Spleen (tissue), 11 donors: ENCODE measurements at regions not wholly inside any gene's neighbourhood (a gene's known extent, or its start where the extent isn't known, plus 50 kb on each side); places are given as distances from the start of the nearest gene placed in this dataset.

Experiments
- DNase-seq: peaks from one replicate; pipeline ENCODE4 v3.0.0-alpha.2; 2020
- H3K27ac ChIP-seq, 8 donors: fragments of 200-600 bp; sonication (generic) in 7 of 8; 1 replicate in 4 of 8; 2 replicates in 4 of 8; pipeline versions ENCODE4 v1.5.0 to v1.8.0; 2016 to 2021; ENCODE audit warnings: inconsistent platforms in 4 of 8, mild to moderate bottlenecking in 4 of 8, moderate library complexity in 1 of 8
- H3K27me3 ChIP-seq, 7 donors: fragments of 200-600 bp; sonication (generic) in 6 of 7; replicated peaks in 1 of 7; 1 replicate in 4 of 7; 2 replicates in 3 of 7; pipeline versions ENCODE4 v1.5.0 to v1.8.0; 2016 to 2021; ENCODE audit warnings: inconsistent platforms in 3 of 7, mild to moderate bottlenecking in 1 of 7
- H3K36me3 ChIP-seq, 6 donors: fragments of 200-600 bp; sonication (generic) in 5 of 6; 1 replicate in 4 of 6; 2 replicates in 2 of 6; pipeline versions ENCODE4 v1.5.0 to v1.8.0; 2016 to 2021; ENCODE audit warnings: inconsistent platforms in 2 of 6
- H3K4me1 ChIP-seq, 6 donors: fragments of 200-600 bp; sonication (generic) in 5 of 6; 1 replicate in 3 of 6; 2 replicates in 3 of 6; pipeline versions ENCODE4 v1.5.0 to v1.8.0; 2016 to 2021; ENCODE audit warnings: inconsistent platforms in 3 of 6
- H3K4me3 ChIP-seq, 8 donors: fragments of 200-600 bp; sonication (generic) in 7 of 8; 1 replicate in 4 of 8; 2 replicates in 4 of 8; pipeline versions ENCODE4 v1.5.0 to v1.8.0; 2016 to 2021; ENCODE audit warnings: inconsistent platforms in 4 of 8, mild to moderate bottlenecking in 4 of 8, moderate library complexity in 2 of 8
- H3K9me3 ChIP-seq, 8 donors: fragments of 200-600 bp; sonication (generic) in 7 of 8; 1 replicate in 4 of 8; 2 replicates in 4 of 8; pipeline versions ENCODE4 v1.5.0 to v1.8.0; 2016 to 2021; ENCODE audit warnings: inconsistent platforms in 4 of 8
- POLR2A ChIP-seq, 3 donors: fragments of 450-650 bp; IDR thresholded peaks; one replicate each; pipeline ENCODE4 v1.5.1; 2017; ENCODE audit warnings: antibody characterized with exemption in 3 of 3, mild to moderate bottlenecking in 1 of 3
- POLR2AphosphoS5 ChIP-seq, 3 donors: sonication (generic); formaldehyde crosslinking; IDR thresholded peaks; one replicate each; pipeline ENCODE4 v1.5.1; 2017; ENCODE audit warnings: antibody characterized with exemption in 3 of 3
- WGBS, 5 donors: extraction: QIAGEN DNeasy Blood & Tissue Kit in 3 of 5; methylation state at CpG; one replicate each; pipeline versions ENCODE4 v1.1.5 to v1.1.7; 2013 to 2018; 5-methylcytosine and 5-hydroxymethylcytosine counted together
- intact Hi-C: fragments of 100-400 bp; cut with DNase I; formaldehyde crosslinking; loops from one replicate; pipeline ENCODE4 v1.15.0; 2023; ENCODE audit warnings: low total_unique reads
- TF ChIP-seq, protein P1 (sequence below), 11 experiments: fragments of 200-600 bp in 7 of 11; fragments of 450-650 bp in 4 of 11; sonication (generic) in 4 of 11; IDR thresholded peaks in 8 of 11; conservative IDR thresholded peaks in 3 of 11; 1 replicate in 7 of 11; 2 replicates in 4 of 11; pipeline versions ENCODE4 v1.4.0 to v1.8.0; 2016 to 2021; ENCODE audit warnings: antibody characterized with exemption in 11 of 11, inconsistent platforms in 4 of 11, mild to moderate bottlenecking in 1 of 11
- donor health status: healthy with polysubstance abuse.
- donor health status: DM: no; HTN: no; CAD: no; lungs with moderate emphysema.
- donor health status: DM: no; HTN: no; CAD: no.
- donor health status: Bipolar disorder and iron deficiency.
- donor health status: healthy.
- donor health status: DM: no; HTN: no; CAD: no.
- donor health status: DM: yes; HTN: yes; CAD: no.

DNA sequence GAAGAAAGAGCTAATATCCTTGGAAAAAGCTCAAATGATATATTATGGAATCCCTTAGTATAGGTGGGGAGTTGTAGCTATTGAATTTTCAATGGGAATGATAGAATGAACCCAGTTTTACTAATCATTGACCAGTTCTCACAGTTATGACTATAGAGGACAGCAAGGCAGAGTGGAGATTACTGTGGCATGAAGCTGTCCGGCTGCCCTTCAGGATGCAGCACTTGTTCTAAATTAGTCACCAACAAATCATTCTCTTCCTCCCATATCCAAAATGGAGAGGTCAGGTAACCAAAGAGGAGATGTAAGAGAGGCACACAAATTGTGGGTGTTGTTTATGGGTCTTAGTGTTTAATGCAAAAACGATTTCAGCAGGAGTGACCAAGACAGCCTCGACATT, 1490.0 kb upstream of the MIR17HG start:
- H3K36me3 ChIP-seq, result no peaks in the 10 kb centered on the region
- H3K27ac ChIP-seq, result no peak overlapping the region
- peaks cover 0 to 3% (median 0%) of the 10 kb centered on the region in 8 donors for H3K9me3 ChIP-seq
- no peaks in the 10 kb centered on the region for H3K4me1 ChIP-seq
- no peak for DNase-seq
- TF ChIP-seq POLR2AphosphoS5 (IDR thresholded peaks at IDR 0.05) (no peak), POLR2A (IDR thresholded peaks at IDR 0.05) (no peak)
- TF ChIP-seq, protein P1, sequence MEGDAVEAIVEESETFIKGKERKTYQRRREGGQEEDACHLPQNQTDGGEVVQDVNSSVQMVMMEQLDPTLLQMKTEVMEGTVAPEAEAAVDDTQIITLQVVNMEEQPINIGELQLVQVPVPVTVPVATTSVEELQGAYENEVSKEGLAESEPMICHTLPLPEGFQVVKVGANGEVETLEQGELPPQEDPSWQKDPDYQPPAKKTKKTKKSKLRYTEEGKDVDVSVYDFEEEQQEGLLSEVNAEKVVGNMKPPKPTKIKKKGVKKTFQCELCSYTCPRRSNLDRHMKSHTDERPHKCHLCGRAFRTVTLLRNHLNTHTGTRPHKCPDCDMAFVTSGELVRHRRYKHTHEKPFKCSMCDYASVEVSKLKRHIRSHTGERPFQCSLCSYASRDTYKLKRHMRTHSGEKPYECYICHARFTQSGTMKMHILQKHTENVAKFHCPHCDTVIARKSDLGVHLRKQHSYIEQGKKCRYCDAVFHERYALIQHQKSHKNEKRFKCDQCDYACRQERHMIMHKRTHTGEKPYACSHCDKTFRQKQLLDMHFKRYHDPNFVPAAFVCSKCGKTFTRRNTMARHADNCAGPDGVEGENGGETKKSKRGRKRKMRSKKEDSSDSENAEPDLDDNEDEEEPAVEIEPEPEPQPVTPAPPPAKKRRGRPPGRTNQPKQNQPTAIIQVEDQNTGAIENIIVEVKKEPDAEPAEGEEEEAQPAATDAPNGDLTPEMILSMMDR (IDR thresholded peaks at IDR 0.05 in 8 of 11, conservative IDR thresholded peaks at IDR 0.05 in 3 of 11), result no peak
- no peak overlapping the region for H3K4me3 ChIP-seq
- H3K27me3 ChIP-seq, result no peaks in the 10 kb centered on the region
- intact Hi-C loops, result no loop called here
- 76 to 86% (median 80%) methylated on average over 3 of the region's 3 CpGs for WGBS, 5 donors

GRCh38 chr13:89862011-89862690, 1485.3 kb upstream of the MIR17HG start:
- H3K4me3 ChIP-seq, result no peak overlapping the region
- H3K4me1 ChIP-seq, result no peaks in the 10 kb centered on the region
- H3K27me3 ChIP-seq, result no peaks in the 10 kb centered on the region
- intact Hi-C loops, result no loop called here
- H3K27ac ChIP-seq, result no peak overlapping the region
- peaks cover 0 to 3% (median 0%) of the 10 kb centered on the region in 8 donors for H3K9me3 ChIP-seq
- WGBS, 5 donors, result 88 to 96% (median 94%) methylated on average over 13 of the region's 13 CpGs
- no peak for DNase-seq
- no peak for TF ChIP-seq POLR2A (IDR thresholded peaks at IDR 0.05)
- TF ChIP-seq, protein P1 (IDR thresholded peaks at IDR 0.05 in 8 of 11, conservative IDR thresholded peaks at IDR 0.05 in 3 of 11), result no peak
- no peak for TF ChIP-seq POLR2AphosphoS5 (IDR thresholded peaks at IDR 0.05)
- H3K36me3 ChIP-seq, result no peaks in the 10 kb centered on the region

DNA sequence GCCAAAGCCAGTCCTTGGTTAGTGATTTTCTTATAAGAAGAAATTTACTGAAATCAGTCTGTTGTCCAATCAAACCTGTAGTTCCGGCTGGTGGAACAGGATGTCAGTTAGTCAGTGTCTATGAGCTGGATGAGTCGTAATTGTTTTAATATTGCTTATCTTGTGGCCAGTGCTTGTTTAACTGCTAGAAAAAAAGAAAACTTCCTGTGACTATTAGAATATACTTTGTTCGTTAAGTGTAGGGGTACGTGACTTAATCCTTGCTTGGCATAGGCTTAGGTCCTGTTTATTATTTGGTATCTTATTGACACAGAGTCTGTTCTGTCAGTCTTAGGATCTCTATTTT, 1484.8 kb upstream of the MIR17HG start:
- no peak for DNase-seq
- intact Hi-C loops, result no loop called here
- Histone ChIP-seq H3K27ac (no peak overlapping the region), H3K4me3 (no peak overlapping the region), H3K4me1 (no peaks in the 10 kb centered on the region), H3K9me3 (peaks cover 0 to 3% (median 0%) of the 10 kb centered on the region in 8 donors), H3K36me3 (no peaks in the 10 kb centered on the region), H3K27me3 (no peaks in the 10 kb centered on the region)
- 75 to 87% (median 83%) methylated on average over 4 of the region's 4 CpGs for WGBS, 5 donors
- TF ChIP-seq, protein P1 (IDR thresholded peaks at IDR 0.05 in 8 of 11, conservative IDR thresholded peaks at IDR 0.05 in 3 of 11), result no peak
- TF ChIP-seq POLR2A (IDR thresholded peaks at IDR 0.05), result no peak
- TF ChIP-seq POLR2AphosphoS5 (IDR thresholded peaks at IDR 0.05), result no peak

- H3K27ac ChIP-seq, result no peak overlapping the region
- peaks cover 0 to 4% (median 0%) of the 10 kb centered on the region in 8 donors for H3K9me3 ChIP-seq
- WGBS, 5 donors, result 56 to 70% (median 60%) methylated on average over 5 of the region's 5 CpGs
- no peaks in the 10 kb centered on the region for H3K36me3 ChIP-seq
- H3K4me3 ChIP-seq, result no peak overlapping the region
- intact Hi-C loops, result no loop called here
- TF ChIP-seq POLR2AphosphoS5 (IDR thresholded peaks at IDR 0.05) (no peak), POLR2A (IDR thresholded peaks at IDR 0.05) (no peak)
- TF ChIP-seq, protein P1 (IDR thresholded peaks at IDR 0.05 in 8 of 11, conservative IDR thresholded peaks at IDR 0.05 in 3 of 11), result no peak
- no peaks in the 10 kb centered on the region for H3K27me3 ChIP-seq
- DNase-seq, result no peak
- H3K4me1 ChIP-seq, result no peaks in the 10 kb centered on the region
Observed at GRCh38 chr13:89865164-89866064, 1482.1 kb upstream of the MIR17HG start.
